ENCODE measurements at regions not wholly inside any gene's neighbourhood (a gene's known extent, or its start where the extent isn't known, plus 50 kb on each side); places are given as distances from the start of the nearest gene placed in this dataset.
A peak's percentile ranks its signal among the peaks of the same experiment; 100 is the strongest.
"Not testable (repeated sequence)": the region's sequence is repeated elsewhere in the genome, so short reads cannot be mapped to it uniquely, and the experiment has no call there.

DNA sequence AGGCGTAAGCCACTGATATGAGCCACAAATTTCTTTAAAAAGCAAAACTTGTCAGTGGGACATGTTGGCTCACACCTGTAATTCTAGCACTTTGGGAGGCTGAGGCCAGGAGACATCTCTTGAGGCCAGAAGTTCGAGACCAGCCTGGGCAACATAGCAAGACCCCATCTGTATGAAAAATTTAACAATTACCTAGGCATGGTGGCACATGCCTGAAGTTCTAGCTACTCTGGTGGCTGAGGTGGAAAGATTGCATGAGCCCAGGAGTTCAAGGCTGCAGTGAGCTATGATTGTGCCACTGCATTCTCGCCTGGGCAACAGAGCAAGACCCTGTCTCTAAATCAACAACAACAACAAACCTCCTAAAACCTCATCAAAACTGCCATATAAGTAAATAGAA lies 147.6 kb upstream of the BARHL2 start:
- H3K4me1 ChIP-seq (ENCODE audit: control insufficient read depth in 1 of 2, low read depth in 2 of 2), result no peaks in the 10 kb centered on the region
- TF ChIP-seq, protein P1, sequence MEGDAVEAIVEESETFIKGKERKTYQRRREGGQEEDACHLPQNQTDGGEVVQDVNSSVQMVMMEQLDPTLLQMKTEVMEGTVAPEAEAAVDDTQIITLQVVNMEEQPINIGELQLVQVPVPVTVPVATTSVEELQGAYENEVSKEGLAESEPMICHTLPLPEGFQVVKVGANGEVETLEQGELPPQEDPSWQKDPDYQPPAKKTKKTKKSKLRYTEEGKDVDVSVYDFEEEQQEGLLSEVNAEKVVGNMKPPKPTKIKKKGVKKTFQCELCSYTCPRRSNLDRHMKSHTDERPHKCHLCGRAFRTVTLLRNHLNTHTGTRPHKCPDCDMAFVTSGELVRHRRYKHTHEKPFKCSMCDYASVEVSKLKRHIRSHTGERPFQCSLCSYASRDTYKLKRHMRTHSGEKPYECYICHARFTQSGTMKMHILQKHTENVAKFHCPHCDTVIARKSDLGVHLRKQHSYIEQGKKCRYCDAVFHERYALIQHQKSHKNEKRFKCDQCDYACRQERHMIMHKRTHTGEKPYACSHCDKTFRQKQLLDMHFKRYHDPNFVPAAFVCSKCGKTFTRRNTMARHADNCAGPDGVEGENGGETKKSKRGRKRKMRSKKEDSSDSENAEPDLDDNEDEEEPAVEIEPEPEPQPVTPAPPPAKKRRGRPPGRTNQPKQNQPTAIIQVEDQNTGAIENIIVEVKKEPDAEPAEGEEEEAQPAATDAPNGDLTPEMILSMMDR (IDR thresholded peaks at IDR 0.05), result no peak
- no peak overlapping the region for H3K27ac ChIP-seq
- H3K36me3 ChIP-seq, result no peaks in the 10 kb centered on the region
- ATAC-seq (ENCODE audit: insufficient number of reproducible peaks, low FRiP score, low read depth) (no peak), DNase-seq (ENCODE audit: low spot score) (no peak)
- H3K27me3 ChIP-seq (replicated peaks; ENCODE audit: insufficient read depth), result no peaks in the 10 kb centered on the region
- H3K4me3 ChIP-seq, result no peak overlapping the region
- H3K9me3 ChIP-seq, result no peaks in the 10 kb centered on the region

GRCh38 chr1:90862782-90863181 lies 145.7 kb upstream of the BARHL2 start:
- Histone ChIP-seq H3K27ac (no peak overlapping the region), H3K27me3 (replicated peaks; ENCODE audit: insufficient read depth) (no peaks in the 10 kb centered on the region), H3K36me3 (no peaks in the 10 kb centered on the region), H3K4me3 (no peak overlapping the region), H3K4me1 (ENCODE audit: control insufficient read depth in 1 of 2, low read depth in 2 of 2) (no peaks in the 10 kb centered on the region), H3K9me3 (no peaks in the 10 kb centered on the region)
- TF ChIP-seq, protein P1 (IDR thresholded peaks at IDR 0.05), result no peak
- DNase-seq (ENCODE audit: low spot score) (no peak), ATAC-seq (ENCODE audit: insufficient number of reproducible peaks, low FRiP score, low read depth) (no peak)

DNA sequence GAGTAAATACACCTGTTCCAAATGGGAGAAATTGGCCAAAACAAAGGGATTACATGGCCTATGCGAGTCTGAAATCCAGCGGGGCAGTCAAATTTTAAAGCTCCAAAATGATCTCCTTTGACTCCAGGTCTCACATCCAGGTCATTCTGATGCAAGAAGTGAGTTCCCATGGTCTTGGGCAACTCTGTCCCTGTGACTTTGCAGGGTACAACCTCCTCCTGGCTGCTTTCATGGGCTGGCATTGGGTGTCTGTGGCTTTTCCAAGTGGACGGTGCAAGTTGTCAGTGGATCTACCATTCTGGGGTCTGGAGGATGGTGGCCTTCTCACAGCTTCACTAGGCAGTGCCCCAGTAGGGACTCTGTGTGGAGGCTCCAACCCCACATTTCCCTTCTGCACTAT lies 144.3 kb upstream of the BARHL2 start:
- not testable (repeated sequence) for H3K27ac ChIP-seq; H3K4me1 ChIP-seq (ENCODE audit: control insufficient read depth in 1 of 2, low read depth in 2 of 2); H3K27me3 ChIP-seq (replicated peaks; ENCODE audit: insufficient read depth); ATAC-seq (ENCODE audit: insufficient number of reproducible peaks, low FRiP score, low read depth); H3K9me3 ChIP-seq; H3K36me3 ChIP-seq; DNase-seq (ENCODE audit: low spot score); H3K4me3 ChIP-seq

DNA sequence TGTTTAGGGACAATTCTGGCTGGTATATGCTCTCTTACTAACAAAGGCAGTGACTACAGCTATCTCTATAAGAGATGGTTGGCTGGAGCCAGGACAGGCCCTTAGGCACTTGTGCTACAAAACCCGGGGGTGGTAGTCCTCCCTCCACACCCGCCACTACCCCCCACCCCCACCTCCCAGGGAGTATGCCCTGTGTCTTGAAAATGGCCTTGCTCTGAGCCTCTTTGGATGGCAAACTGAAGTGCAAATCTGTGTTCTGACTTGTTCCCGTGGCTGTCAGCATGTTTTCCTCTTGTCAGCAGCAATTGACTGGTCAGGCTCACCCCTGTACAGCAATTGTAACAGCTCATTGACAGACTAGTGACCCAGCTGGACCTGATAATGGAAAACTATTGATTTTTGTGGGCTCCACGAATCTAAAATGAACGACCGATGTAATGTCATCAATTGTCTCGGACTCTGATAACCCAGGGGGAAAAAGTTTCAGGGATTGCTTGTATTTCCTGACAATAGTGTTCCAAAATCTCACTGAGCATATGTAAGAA lies 139.4 kb upstream of the BARHL2 start:
- ATAC-seq (ENCODE audit: insufficient number of reproducible peaks, low FRiP score, low read depth), result no peak
- TF ChIP-seq, protein P1 (IDR thresholded peaks at IDR 0.05), result no peak
- Histone ChIP-seq H3K9me3 (no peaks in the 10 kb centered on the region), H3K4me3 (no peak overlapping the region), H3K27me3 (replicated peaks; ENCODE audit: insufficient read depth) (no peaks in the 10 kb centered on the region), H3K27ac (no peak overlapping the region), H3K4me1 (ENCODE audit: control insufficient read depth in 1 of 2, low read depth in 2 of 2) (peaks cover 6% of the 10 kb centered on the region in 2 donors), H3K36me3 (no peaks in the 10 kb centered on the region)
- DNase-seq (ENCODE audit: low spot score), result no peak

GRCh38 chr1:90854397-90854924 lies 137.4 kb upstream of the BARHL2 start:
- no peak overlapping the region for H3K4me3 ChIP-seq
- peaks cover 6 to 14% of the 10 kb centered on the region in 2 donors for H3K4me1 ChIP-seq (ENCODE audit: control insufficient read depth in 1 of 2, low read depth in 2 of 2)
- no peaks in the 10 kb centered on the region for H3K9me3 ChIP-seq
- no peak overlapping the region for H3K27ac ChIP-seq
- H3K36me3 ChIP-seq, result no peaks in the 10 kb centered on the region
- DNase-seq (ENCODE audit: low spot score) (no peak), ATAC-seq (ENCODE audit: insufficient number of reproducible peaks, low FRiP score, low read depth) (no peak)
- TF ChIP-seq, protein P1 (IDR thresholded peaks at IDR 0.05), result no peak
- H3K27me3 ChIP-seq (replicated peaks; ENCODE audit: insufficient read depth), result no peaks in the 10 kb centered on the region

DNA sequence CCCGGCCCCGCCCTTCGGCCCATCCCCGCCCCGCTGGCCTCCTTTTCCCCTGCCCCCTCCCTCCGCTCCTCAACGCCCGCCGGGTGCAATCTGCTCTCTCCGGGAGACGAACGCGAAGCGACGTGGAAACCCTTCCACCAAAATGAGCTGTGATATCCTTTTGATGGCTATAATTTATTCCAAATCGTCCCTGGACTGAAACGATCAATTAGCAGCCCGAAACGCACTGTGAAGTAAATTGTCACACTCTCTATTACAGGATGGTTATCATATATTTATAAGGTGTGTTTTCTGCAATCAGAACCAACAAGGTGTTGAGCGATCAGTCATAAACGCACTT lies 134.6 kb upstream of the BARHL2 start:
- no peak for ATAC-seq (ENCODE audit: insufficient number of reproducible peaks, low FRiP score, low read depth)
- Histone ChIP-seq H3K27me3 (replicated peaks; ENCODE audit: insufficient read depth) (no peaks in the 10 kb centered on the region), H3K36me3 (no peaks in the 10 kb centered on the region), H3K9me3 (no peaks in the 10 kb centered on the region), H3K4me1 (ENCODE audit: control insufficient read depth in 1 of 2, low read depth in 2 of 2) (peaks cover 6 to 14% of the 10 kb centered on the region in 2 donors), H3K4me3 (peak overlapping the region; percentile 81), H3K27ac (no peak overlapping the region)
- DNase-seq (ENCODE audit: low spot score), result no peak
- TF ChIP-seq, protein P1 (IDR thresholded peaks at IDR 0.05), result no peak

All from thoracic aorta (tissue), 2 donors.